ENCODE measurements at regions not wholly inside any gene's neighbourhood (a gene's known extent, or its start where the extent isn't known, plus 50 kb on each side); places are given as distances from the start of the nearest gene placed in this dataset.
A peak's percentile ranks its signal among the peaks of the same experiment; 100 is the strongest.

GRCh38 chr10:63711361-63711760 lies 190.2 kb downstream of the REEP3 start (continued):
- no peak for TF ChIP-seq ZNF331 (CRISPR knock-in tag; IDR thresholded peaks at IDR 0.05; ENCODE audit: low read depth)
- TF ChIP-seq NANOG (IDR thresholded peaks at IDR 0.05; ENCODE audit: borderline replicate concordance) = no peak
- TF ChIP-seq EZH2phosphoT487 (IDR thresholded peaks at IDR 0.05; ENCODE audit: unreplicated experiment) = no peak

- Histone ChIP-seq H2AFZ (0 out of 2 replicates have a peak overlapping the region, but pooled peaks have one; percentile 25), H3K9me2 (ENCODE audit: insufficient read depth) (no peaks in the 10 kb centered on the region), H3K27me3 (ENCODE audit: insufficient read depth) (no peaks in the 10 kb centered on the region), H3K4me3 (no peak overlapping the region), H3K79me2 (replicated peaks; ENCODE audit: insufficient read depth) (no peaks in the 10 kb centered on the region), H3K4me1 (ENCODE audit: insufficient read depth) (peaks cover 52% of the 10 kb centered on the region), H3F3A (replicated peaks; ENCODE audit: low read depth) (peaks cover 6% of the 10 kb centered on the region; the same call in 1 of the 2 replicates), H3K27ac (ENCODE audit: low read depth) (peak overlapping the region; percentile 78), H3K4me2 (peak overlapping the region; percentile 29), H3K36me3 (ENCODE audit: insufficient read depth) (no peaks in the 10 kb centered on the region), H4K20me1 (replicated peaks; ENCODE audit: insufficient read depth) (no peaks in the 10 kb centered on the region)
- no peak for DNase-seq (ENCODE audit: low spot score)
- Mint-ChIP-seq H3K4me3 (peak overlapping the region; percentile 54; the same call in 1 of the 3 replicates), H3K27me3 (ENCODE audit: insufficient read depth, low read depth, poor library complexity) (peaks cover 8% of the 10 kb centered on the region), H3K9me3 (no peaks in the 10 kb centered on the region), H3K27ac (peak overlapping the region; percentile 97), H3K36me3 (ENCODE audit: low read depth) (peaks cover 5% of the 10 kb centered on the region; the same call in 1 of the 3 replicates), H3K4me1 (peaks cover 53% of the 10 kb centered on the region)
- ATAC-seq = peak; percentile 19
- TF ChIP-seq EZH2 (IDR thresholded peaks at IDR 0.05; ENCODE audit: low read depth, unreplicated experiment) (no peak), REST (IDR thresholded peaks at IDR 0.05; ENCODE audit: unreplicated experiment) (no peak), CREB1 (CRISPR knock-in tag; IDR thresholded peaks at IDR 0.05; ENCODE audit: low read depth) (no peak), POLR2AphosphoS5 (IDR thresholded peaks at IDR 0.05; ENCODE audit: low read depth) (no peak), ZNF462 (CRISPR knock-in tag; IDR thresholded peaks at IDR 0.05) (no peak), ETS1 (IDR thresholded peaks at IDR 0.05) (no peak), JUNB (IDR thresholded peaks at IDR 0.05; ENCODE audit: unreplicated experiment) (no peak), STAT1 (IDR thresholded peaks at IDR 0.05; ENCODE audit: unreplicated experiment) (no peak), CTCF (conservative IDR thresholded peaks at IDR 0.05; ENCODE audit: low read depth in 2 of 2) (no peak)
These were observed 190.9 kb downstream of the REEP3 start for GRCh38 chr10:63711867-63712716.
